Keratinocyte (primary cell): ENCODE measurements at regions not wholly inside any gene's neighbourhood (a gene's known extent, or its start where the extent isn't known, plus 50 kb on each side); places are given as distances from the start of the nearest gene placed in this dataset.

ENCODE experiments used
- DNase-seq: peaks from one replicate; pipeline ENCODE4 v3.0.0-alpha.2; 2011; ENCODE audit warnings: low read depth, missing footprints, low spot score
- FAIRE-seq: peaks from 2 replicates; lab custom pipeline; 2011; peaks lifted over from hg19 to GRCh38; lab: Jason Lieb, UNC
- H2AFZ ChIP-seq: 2 replicates; pipeline ENCODE4 v1.6.0; 2012; ENCODE audit warnings: low read length, control low read depth, inconsistent platforms; ENCODE audit not compliant: control insufficient read depth
- H3K27ac ChIP-seq: 2 replicates; pipeline ENCODE4 v1.5.1; 2011; ENCODE audit warnings: low read length; ENCODE audit not compliant: control insufficient read depth, insufficient read depth
- H3K27me3 ChIP-seq: 3 replicates; pipeline ENCODE4 v1.6.0; 2011; ENCODE audit warnings: low read length; ENCODE audit not compliant: control insufficient read depth, insufficient read depth; ENCODE audit errors: extremely low read depth
- H3K36me3 ChIP-seq, 2 experiments: 2 replicates in 1 of 2; 3 replicates in 1 of 2; pipeline ENCODE4 v1.5.1; 2011; ENCODE audit warnings: low read length in 2 of 2, mild to moderate bottlenecking in 1 of 2; ENCODE audit not compliant: control insufficient read depth in 2 of 2, insufficient read depth in 2 of 2; ENCODE audit errors: extremely low read depth in 1 of 2
- H3K4me1 ChIP-seq: 3 replicates; pipeline ENCODE4 v1.5.1; 2011; ENCODE audit warnings: low read length; ENCODE audit not compliant: control insufficient read depth, insufficient read depth; ENCODE audit errors: extremely low read depth
- H3K4me2 ChIP-seq: 3 replicates; pipeline ENCODE4 v1.6.0; 2011; ENCODE audit warnings: low read depth, low read length; ENCODE audit not compliant: control insufficient read depth, insufficient read depth; ENCODE audit errors: extremely low read depth
- H3K4me3 ChIP-seq, 3 experiments: fragments of 200-600 bp in 1 of 3; sonication (generic) in 1 of 3; 2 replicates in 2 of 3; 3 replicates in 1 of 3; pipeline ENCODE4 v1.5.1; 2011 to 2016; ENCODE audit warnings: low read length in 3 of 3, mild to moderate bottlenecking in 3 of 3, control low read depth in 2 of 3, inconsistent platforms in 1 of 3, low read depth in 1 of 3, mixed read lengths in 1 of 3, mixed run types in 1 of 3, moderate library complexity in 1 of 3; ENCODE audit not compliant: control insufficient read depth in 2 of 3, insufficient read depth in 2 of 3; ENCODE audit errors: extremely low read depth in 1 of 3
- H3K79me2 ChIP-seq: 2 replicates; pipeline ENCODE4 v1.6.0; 2012; ENCODE audit warnings: low read length; ENCODE audit not compliant: control insufficient read depth, insufficient read depth
- H3K9ac ChIP-seq: 3 replicates; pipeline ENCODE4 v1.6.0; 2011; ENCODE audit warnings: low read length; ENCODE audit not compliant: control insufficient read depth, insufficient read depth; ENCODE audit errors: extremely low read depth
- H3K9me1 ChIP-seq: 3 replicates; pipeline ENCODE4 v1.6.0; 2011; ENCODE audit warnings: low read length; ENCODE audit not compliant: control insufficient read depth, insufficient read depth; ENCODE audit errors: extremely low read depth
- H3K9me3 ChIP-seq: 2 replicates; pipeline ENCODE4 v1.5.1; 2012; ENCODE audit warnings: low read depth, low read length; ENCODE audit not compliant: control insufficient read depth
- H4K20me1 ChIP-seq: 3 replicates; pipeline ENCODE4 v1.6.0; 2011; ENCODE audit warnings: low read length; ENCODE audit not compliant: control insufficient read depth, insufficient read depth; ENCODE audit errors: extremely low read depth
- EZH2 ChIP-seq: IDR thresholded peaks from one replicate; pipeline ENCODE4 v1.6.1; 2012; ENCODE audit warnings: inconsistent platforms, mild to moderate bottlenecking, low read length, moderate library complexity
- dilution Hi-C: fragments of 300-500 bp; cut with MboI; formaldehyde crosslinking; loops from one replicate; pipeline ENCODE4 v1.7.0; 2020; ENCODE audit warnings: low sequenced_read_pairs; ENCODE audit not compliant: extremely low pct_ligation_motif_present
- TF ChIP-seq, protein P1 (sequence below), 3 experiments: IDR thresholded peaks in 1 of 3; conservative IDR thresholded peaks in 1 of 3; optimal IDR thresholded peaks in 1 of 3; 2 replicates in 2 of 3; 3 replicates in 1 of 3; pipeline versions ENCODE3 to v1.5.1; 2011; ENCODE audit warnings: low read length in 3 of 3, mild to moderate bottlenecking in 3 of 3, moderate library complexity in 2 of 3, control low read depth in 1 of 3, inconsistent platforms in 1 of 3; ENCODE audit not compliant: insufficient read depth in 2 of 3; ENCODE audit errors: extremely low read depth in 1 of 3

DNA sequence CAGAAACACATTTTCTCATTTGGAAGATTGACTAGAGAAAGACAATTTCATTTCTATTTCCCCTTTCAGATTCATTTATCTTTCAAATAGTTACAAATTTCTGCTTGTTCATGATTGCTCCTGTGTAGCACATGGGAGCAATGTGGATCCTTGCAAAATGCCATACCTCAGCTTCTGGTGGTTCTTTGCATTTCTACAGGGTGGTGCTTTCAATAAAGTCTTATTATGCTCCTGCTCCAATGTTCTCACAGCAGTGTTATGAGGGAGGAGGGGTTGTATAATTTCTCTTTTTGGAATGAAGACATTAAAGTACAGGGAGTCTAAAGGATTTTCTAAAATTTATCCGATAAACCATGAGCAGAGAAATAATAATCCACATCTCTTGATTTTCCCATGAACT, 280.1 kb upstream of the ATP10A start:
- H4K20me1 ChIP-seq: no peaks in the 10 kb centered on the region
- no peak for TF ChIP-seq EZH2
- TF ChIP-seq, protein P1, sequence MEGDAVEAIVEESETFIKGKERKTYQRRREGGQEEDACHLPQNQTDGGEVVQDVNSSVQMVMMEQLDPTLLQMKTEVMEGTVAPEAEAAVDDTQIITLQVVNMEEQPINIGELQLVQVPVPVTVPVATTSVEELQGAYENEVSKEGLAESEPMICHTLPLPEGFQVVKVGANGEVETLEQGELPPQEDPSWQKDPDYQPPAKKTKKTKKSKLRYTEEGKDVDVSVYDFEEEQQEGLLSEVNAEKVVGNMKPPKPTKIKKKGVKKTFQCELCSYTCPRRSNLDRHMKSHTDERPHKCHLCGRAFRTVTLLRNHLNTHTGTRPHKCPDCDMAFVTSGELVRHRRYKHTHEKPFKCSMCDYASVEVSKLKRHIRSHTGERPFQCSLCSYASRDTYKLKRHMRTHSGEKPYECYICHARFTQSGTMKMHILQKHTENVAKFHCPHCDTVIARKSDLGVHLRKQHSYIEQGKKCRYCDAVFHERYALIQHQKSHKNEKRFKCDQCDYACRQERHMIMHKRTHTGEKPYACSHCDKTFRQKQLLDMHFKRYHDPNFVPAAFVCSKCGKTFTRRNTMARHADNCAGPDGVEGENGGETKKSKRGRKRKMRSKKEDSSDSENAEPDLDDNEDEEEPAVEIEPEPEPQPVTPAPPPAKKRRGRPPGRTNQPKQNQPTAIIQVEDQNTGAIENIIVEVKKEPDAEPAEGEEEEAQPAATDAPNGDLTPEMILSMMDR (optimal IDR thresholded peaks at IDR 0.05 in 1 of 3, IDR thresholded peaks at IDR 0.05 in 1 of 3, conservative IDR thresholded peaks at IDR 0.05 in 1 of 3; ENCODE audit: extremely low read depth in 1 of 3, insufficient read depth in 2 of 3, low read length in 3 of 3): no peak
- no peaks in the 10 kb centered on the region for H3K9me3 ChIP-seq
- FAIRE-seq (no peak), DNase-seq (no peak)
- dilution Hi-C loops: no loop called here
- H2AFZ ChIP-seq: no peak overlapping the region
- H3K4me3 ChIP-seq: no peak overlapping the region
- H3K9ac ChIP-seq: no peak overlapping the region
- H3K27me3 ChIP-seq: no peaks in the 10 kb centered on the region
- no peak overlapping the region for H3K4me2 ChIP-seq
- H3K36me3 ChIP-seq: no peaks in the 10 kb centered on the region
- H3K27ac ChIP-seq: no peak overlapping the region
- no peaks in the 10 kb centered on the region for H3K4me1 ChIP-seq
- H3K79me2 ChIP-seq: no peaks in the 10 kb centered on the region
- no peaks in the 10 kb centered on the region for H3K9me1 ChIP-seq

GRCh38 chr15:26134812-26135211, 271.7 kb upstream of the ATP10A start:
- no peaks in the 10 kb centered on the region for H3K36me3 ChIP-seq
- no peak overlapping the region for H3K4me3 ChIP-seq
- dilution Hi-C loops: no loop called here
- no peaks in the 10 kb centered on the region for H3K9me1 ChIP-seq
- H3K27me3 ChIP-seq: no peaks in the 10 kb centered on the region
- H3K9me3 ChIP-seq: no peaks in the 10 kb centered on the region
- no peak overlapping the region for H2AFZ ChIP-seq
- H4K20me1 ChIP-seq: no peaks in the 10 kb centered on the region
- H3K79me2 ChIP-seq: no peaks in the 10 kb centered on the region
- TF ChIP-seq EZH2: no peak
- TF ChIP-seq, protein P1 (optimal IDR thresholded peaks at IDR 0.05 in 1 of 3, IDR thresholded peaks at IDR 0.05 in 1 of 3, conservative IDR thresholded peaks at IDR 0.05 in 1 of 3; ENCODE audit: extremely low read depth in 1 of 3, insufficient read depth in 2 of 3, low read length in 3 of 3): no peak
- DNase-seq: no peak
- no peak overlapping the region for H3K4me2 ChIP-seq
- H3K9ac ChIP-seq: no peak overlapping the region
- H3K4me1 ChIP-seq: no peaks in the 10 kb centered on the region
- H3K27ac ChIP-seq: no peak overlapping the region
- FAIRE-seq: no peak
